Ectodermal cell (in vitro differentiated cells): ENCODE measurements at regions not wholly inside any gene's neighbourhood (a gene's known extent, or its start where the extent isn't known, plus 50 kb on each side); places are given as distances from the start of the nearest gene placed in this dataset.

Experiments
- H3K27ac ChIP-seq: 2 replicates; pipeline ENCODE4 v1.7.0; 2013; ENCODE audit warnings: mild to moderate bottlenecking, low read depth, low read length; ENCODE audit not compliant: insufficient read depth, poor library complexity, severe bottlenecking
- H3K27me3 ChIP-seq: 2 replicates; pipeline ENCODE4 v1.7.0; 2013; ENCODE audit warnings: mild to moderate bottlenecking, low read length; ENCODE audit not compliant: insufficient read depth, control insufficient read depth, poor library complexity, severe bottlenecking
- H3K36me3 ChIP-seq: one replicate; pipeline ENCODE4 v1.7.0; 2013; ENCODE audit warnings: low read length; ENCODE audit not compliant: control insufficient read depth, insufficient read depth
- H3K4me1 ChIP-seq: one replicate; pipeline ENCODE4 v1.7.0; 2013; ENCODE audit warnings: low read length; ENCODE audit not compliant: control insufficient read depth, insufficient read depth
- H3K4me3 ChIP-seq: 2 replicates; pipeline ENCODE4 v1.7.0; 2013; ENCODE audit warnings: low read depth, low read length, control low read depth; ENCODE audit not compliant: insufficient read depth
- H3K9me3 ChIP-seq: 2 replicates; pipeline ENCODE4 v1.7.0; 2013; ENCODE audit warnings: mild to moderate bottlenecking, low read length, moderate library complexity; ENCODE audit not compliant: control insufficient read depth
- whole genome bisulfite sequencing, 2 experiments: methylation state at CpG; one replicate each; pipeline ENCODE4 v1.1.7; 2013; ENCODE audit warnings: missing lambda C conversion rate in 2 of 2; 5-methylcytosine and 5-hydroxymethylcytosine counted together

DNA sequence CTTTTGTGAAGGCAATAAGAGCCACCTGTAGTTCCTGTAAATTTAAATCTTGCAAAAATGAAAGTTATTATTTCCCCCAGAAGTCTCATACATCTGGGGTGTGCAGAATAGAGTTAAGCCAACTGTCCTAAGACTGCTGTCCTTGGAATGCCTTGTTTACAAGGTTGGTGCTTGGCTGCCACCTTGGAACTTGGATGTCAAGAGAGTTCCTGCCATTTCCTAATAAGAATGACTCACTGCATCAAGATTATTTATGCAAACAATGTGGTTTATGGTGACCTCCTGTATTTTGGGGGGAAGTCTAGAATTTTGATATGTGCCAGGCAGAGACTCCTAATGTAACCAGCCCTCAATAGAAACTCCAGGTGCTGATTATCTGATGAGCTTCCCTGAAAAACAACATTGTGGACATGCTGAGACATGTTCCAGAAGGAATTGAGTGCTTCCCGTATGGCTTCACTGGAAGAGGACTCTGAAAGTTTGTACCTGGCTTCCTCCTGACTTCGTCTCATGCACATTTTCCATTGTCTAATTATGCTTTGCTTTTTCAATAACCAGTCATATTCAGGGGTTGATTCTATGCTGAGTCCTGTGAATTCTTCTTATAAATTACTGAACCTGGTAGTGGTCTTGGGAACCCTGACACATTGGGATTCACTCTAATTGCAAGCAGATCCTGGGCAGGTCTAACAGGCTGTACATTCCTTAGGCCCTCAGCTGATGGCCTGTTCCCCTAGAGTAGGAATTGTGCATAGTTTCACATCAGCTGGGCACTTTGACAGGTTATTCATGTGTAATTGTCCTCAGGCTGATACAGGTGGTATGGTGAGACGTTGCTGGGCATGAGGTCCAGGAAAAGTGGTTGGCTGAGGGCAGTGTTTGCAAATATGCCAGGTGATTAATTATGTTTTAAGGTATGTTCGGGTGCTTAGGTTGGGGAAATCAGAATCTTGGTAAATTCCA is 1370.7 kb upstream of the TMEM132C start:
- H3K4me3 ChIP-seq: no peak overlapping the region
- H3K27ac ChIP-seq: no peak overlapping the region
- H3K27me3 ChIP-seq: no peaks in the 10 kb centered on the region
- WGBS, 2 experiments: 94 to 95% methylated on average over 4 of the region's 4 CpGs
- no peaks in the 10 kb centered on the region for H3K9me3 ChIP-seq
- H3K36me3 ChIP-seq: no peaks in the 10 kb centered on the region
- H3K4me1 ChIP-seq: no peaks in the 10 kb centered on the region

DNA sequence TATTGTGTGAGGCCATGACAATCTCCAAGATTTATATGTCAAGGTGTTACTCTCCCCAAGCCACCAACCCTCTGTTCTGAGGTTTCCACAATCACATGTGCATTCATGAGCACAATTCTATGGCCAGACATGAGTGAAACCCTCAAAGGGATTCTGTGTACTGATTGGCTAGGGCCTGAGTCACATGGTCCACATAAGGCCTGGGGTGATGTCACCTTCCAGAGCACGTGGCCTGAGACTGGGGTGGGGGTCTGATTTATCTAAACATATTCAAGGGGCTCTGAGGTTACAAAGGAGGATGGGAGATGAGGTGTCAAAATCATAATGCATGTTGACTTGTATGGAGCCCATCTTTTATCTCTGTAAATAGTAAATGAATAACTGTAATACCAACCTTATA is 1369.9 kb upstream of the TMEM132C start:
- no peaks in the 10 kb centered on the region for H3K36me3 ChIP-seq
- H3K9me3 ChIP-seq: no peaks in the 10 kb centered on the region
- H3K27ac ChIP-seq: no peak overlapping the region
- H3K4me1 ChIP-seq: no peaks in the 10 kb centered on the region
- 75 to 84% methylated on average over 1 of the region's 1 CpG for WGBS, 2 experiments
- H3K4me3 ChIP-seq: no peak overlapping the region
- no peaks in the 10 kb centered on the region for H3K27me3 ChIP-seq

DNA sequence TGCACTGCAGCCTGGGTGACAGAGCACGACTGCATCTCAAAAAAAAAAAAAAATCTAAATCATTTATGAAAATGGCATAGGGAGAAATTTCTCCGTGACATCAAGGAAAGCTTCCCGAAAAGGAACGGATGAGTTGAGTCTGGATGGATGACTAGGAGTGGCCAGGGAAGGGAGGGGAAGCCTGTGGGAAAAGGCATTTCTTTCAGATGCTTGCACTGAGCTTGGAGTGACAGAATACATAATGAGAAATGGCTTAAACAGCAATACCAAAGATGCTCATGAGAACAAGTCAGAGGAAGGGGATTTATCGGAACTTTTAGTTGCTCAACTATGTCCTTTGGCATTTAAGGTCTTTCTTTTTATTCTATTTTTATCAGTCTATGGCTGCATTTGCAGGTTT is 1369.2 kb upstream of the TMEM132C start:
- no peaks in the 10 kb centered on the region for H3K36me3 ChIP-seq

DNA sequence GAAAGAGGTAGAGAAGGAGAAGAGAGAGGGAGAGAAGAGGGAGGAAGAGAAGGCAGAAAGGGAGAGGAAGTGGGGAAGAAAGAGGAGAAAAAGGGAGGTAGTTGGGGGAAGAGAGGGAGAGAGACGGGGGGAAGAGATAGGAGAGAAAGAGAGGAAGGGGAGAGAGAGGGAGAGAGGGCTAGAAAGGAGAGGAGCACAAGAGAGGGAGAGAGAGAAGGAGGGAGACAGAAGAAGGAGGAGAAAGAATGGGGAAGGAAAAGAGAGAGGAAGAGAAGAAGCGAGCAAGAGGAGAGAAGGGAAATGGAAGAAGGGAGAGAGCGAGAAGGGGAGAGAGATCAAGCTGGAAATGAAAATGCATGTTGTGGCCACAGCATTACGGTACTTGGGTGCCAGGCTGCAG is 1368.4 kb upstream of the TMEM132C start:
- H3K36me3 ChIP-seq: no peaks in the 10 kb centered on the region
- WGBS, 2 experiments: 89 to 92% methylated on average over 4 of the region's 4 CpGs
- H3K4me1 ChIP-seq: peaks cover 5% of the 10 kb centered on the region
- no peaks in the 10 kb centered on the region for H3K27me3 ChIP-seq
- no peak overlapping the region for H3K4me3 ChIP-seq
- no peak overlapping the region for H3K27ac ChIP-seq
- no peaks in the 10 kb centered on the region for H3K9me3 ChIP-seq

More for the DNA sequence above, 1369.2 kb upstream of the TMEM132C start:
- H3K9me3 ChIP-seq: no peaks in the 10 kb centered on the region
- no peak overlapping the region for H3K27ac ChIP-seq
- WGBS, 2 experiments: 84 to 86% methylated on average over 4 to 5 of the region's 5 CpGs
- H3K4me1 ChIP-seq: peaks cover 3% of the 10 kb centered on the region
- no peak overlapping the region for H3K4me3 ChIP-seq
- H3K27me3 ChIP-seq: no peaks in the 10 kb centered on the region

DNA sequence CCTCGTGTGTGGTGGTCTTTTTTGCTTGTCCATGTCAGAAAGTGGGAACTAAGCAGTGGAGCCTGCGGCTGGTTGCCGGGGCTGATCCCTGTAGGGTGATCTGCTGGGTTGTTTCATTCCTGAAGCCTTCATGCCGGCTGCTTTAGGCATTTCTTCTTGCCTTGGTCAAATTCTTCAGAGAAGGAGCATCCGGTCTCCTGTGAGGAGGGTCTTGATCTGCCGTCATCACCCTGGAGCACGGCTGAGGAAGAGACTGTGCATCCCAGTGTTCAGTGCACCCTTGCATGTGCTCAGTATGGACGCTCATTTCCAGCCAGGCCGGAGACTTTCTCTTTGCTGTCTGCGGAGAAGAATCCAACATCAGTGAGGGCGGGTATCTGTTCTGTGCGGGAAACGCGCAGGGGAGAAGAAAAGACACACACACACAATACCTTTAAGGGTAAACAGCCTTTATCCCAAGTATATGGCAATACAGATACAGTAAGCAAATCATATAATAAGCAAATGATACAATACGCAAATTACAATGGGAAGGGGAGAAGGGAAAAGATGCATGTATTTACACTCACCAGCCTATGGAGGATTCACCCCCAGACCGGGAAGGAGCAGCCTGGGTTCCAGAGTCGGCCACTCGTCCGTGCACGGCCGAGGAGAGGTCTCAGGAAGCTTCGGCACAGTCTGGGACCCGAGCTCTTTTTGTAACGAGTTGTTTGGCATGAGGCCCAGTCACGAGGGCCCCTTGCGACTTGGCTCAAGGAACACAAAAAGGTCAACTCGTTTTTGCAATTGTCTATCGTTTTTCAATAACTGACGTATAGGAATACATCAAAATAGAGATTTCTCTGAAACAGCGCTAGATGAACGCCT is 1366.8 kb upstream of the TMEM132C start:
- Histone ChIP-seq H3K27ac (no peak overlapping the region), H3K9me3 (no peaks in the 10 kb centered on the region), H3K4me1 (peaks cover 5% of the 10 kb centered on the region), H3K27me3 (no peaks in the 10 kb centered on the region), H3K4me3 (no peak overlapping the region), H3K36me3 (no peaks in the 10 kb centered on the region)
- WGBS, 2 experiments: 91 to 94% methylated on average over 28 to 31 of the region's 31 CpGs

DNA sequence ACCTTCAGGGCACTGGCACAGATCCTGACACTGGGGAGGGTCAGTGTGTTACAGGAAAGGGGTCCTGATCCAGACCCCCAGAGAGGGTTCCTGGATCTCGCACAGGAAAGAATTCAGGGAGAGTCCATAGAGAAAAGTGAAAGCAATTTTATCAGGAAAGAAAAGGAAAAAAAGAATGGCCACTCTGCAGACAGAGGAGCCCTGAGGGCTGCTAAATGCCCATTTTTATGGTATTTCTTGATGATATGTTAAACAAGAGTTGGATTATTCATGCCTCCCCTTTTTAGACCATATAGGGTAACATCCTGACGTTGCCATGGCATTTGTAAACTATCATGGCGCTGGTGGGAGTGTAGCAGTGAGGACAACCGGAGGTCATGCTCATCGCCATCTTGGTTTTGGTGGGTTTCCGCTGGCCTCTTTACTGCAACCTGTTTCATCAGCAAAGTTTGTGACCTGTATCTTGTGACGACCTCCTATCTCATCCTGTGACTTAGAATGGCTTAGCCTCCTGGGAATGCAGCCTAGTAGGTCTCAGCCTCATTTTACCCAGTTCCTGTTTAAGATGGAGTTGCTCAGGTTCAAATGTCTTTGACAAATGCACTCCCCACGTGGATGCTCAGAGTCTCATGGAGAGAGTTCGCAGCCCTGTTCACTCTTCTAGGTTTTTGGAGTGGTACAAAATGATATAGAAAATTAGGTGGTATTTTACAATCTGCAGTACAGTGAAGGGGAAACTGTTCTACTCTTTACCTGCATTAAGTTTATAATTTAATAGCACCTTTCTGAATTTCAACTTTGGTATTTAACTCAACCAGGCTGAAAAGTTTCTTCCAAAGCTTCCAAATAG is 1363.7 kb upstream of the TMEM132C start:
- Histone ChIP-seq H3K27ac (no peak overlapping the region), H3K27me3 (no peaks in the 10 kb centered on the region), H3K4me3 (no peak overlapping the region), H3K36me3 (no peaks in the 10 kb centered on the region), H3K4me1 (peaks cover 5% of the 10 kb centered on the region), H3K9me3 (no peaks in the 10 kb centered on the region)
- WGBS, 2 experiments: 84% methylated on average over 9 of the region's 9 CpGs

DNA sequence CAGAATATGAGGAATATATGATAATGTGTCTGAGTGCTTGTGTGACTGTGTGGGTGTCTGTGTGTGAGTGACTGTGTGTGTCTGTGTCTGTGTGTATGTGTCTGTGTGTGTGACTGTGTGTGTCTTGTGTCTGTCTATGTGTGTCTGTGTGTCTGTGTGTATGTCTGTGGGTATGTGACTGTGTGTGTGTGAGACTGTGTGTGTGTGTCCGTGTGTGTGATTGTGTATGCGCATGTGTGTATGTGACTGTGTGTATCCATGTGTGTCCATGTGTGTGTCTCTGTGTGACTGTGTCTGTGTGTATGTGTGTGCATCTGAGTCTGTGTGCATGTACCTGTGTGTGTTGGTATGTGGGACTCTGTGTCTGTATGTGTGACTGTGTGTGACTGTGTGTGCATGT is 1361.2 kb upstream of the TMEM132C start:
- H3K36me3 ChIP-seq: no peaks in the 10 kb centered on the region
- H3K9me3 ChIP-seq: no peaks in the 10 kb centered on the region
- peaks cover 5% of the 10 kb centered on the region for H3K4me1 ChIP-seq
- 90 to 91% methylated on average over 2 of the region's 2 CpGs for WGBS, 2 experiments
- no peak overlapping the region for H3K4me3 ChIP-seq
- H3K27ac ChIP-seq: no peak overlapping the region
- H3K27me3 ChIP-seq: no peaks in the 10 kb centered on the region

DNA sequence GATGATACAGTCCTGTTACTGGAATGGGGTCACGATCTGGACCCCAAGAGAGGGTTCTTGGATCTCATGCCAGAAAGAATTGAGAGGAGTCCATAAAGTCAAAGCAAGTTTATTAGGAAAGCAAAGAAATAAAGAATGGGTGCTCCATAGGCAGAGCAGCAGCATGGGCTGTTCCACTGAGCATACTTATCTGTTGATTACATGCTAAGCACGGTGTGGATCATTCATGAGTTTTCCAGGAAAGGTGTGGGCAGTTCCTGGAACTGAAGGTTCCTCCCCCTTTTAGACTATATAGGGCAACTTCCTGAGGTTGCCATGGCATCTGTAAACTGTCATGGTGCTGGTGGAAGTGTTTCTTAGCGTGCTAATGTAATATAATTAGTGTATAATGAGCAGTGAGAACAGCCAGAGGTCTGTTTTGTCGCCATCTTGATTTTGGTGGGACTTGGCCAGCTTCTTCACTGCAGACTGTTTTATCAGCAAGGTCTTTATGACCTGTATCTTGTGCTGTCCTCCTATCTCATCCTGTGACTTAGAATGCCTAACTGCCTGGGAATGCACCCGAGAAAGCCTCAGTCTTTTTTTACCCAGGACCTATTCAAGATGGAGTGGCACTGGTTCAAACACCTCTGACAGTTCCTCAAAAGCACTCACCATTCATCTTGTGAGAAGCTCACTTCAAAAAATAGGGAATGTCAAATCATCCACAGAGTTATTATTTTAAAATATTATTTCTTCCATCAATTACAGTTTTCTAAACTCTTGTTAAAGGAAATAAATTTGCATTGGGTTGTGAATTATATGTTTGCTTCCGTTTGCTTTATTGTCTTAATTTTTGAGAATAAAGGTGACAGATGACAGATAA is 1358.8 kb upstream of the TMEM132C start:
- H3K9me3 ChIP-seq: no peaks in the 10 kb centered on the region
- H3K27ac ChIP-seq: no peak overlapping the region
- WGBS, 2 experiments: 92 to 94% methylated on average over 6 of the region's 6 CpGs
- H3K4me3 ChIP-seq: no peak overlapping the region
- no peaks in the 10 kb centered on the region for H3K36me3 ChIP-seq
- H3K27me3 ChIP-seq: no peaks in the 10 kb centered on the region
- H3K4me1 ChIP-seq: no peaks in the 10 kb centered on the region

DNA sequence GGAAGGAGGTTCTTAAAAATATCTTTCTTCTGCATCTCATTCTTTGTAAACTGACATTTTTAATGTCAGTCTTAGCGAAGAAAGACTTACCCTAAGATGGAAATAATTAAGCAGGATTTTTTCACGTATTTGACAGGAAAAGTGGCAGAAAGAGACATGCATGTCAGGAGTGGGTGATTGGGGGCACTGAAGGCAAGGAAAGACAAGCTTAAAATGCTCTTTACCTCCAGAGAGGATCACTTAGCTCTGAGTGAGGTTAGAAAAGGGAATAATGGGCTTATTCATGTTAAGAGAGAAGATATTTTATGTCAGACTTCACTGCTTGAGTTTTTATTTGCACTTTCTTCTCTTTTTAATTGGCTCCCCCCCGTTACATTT is 1358.2 kb upstream of the TMEM132C start:
- no peaks in the 10 kb centered on the region for H3K4me1 ChIP-seq
- no peak overlapping the region for H3K27ac ChIP-seq
- no peaks in the 10 kb centered on the region for H3K9me3 ChIP-seq
- 93 to 97% methylated on average over 3 of the region's 3 CpGs for WGBS, 2 experiments
- no peaks in the 10 kb centered on the region for H3K36me3 ChIP-seq
- H3K4me3 ChIP-seq: no peak overlapping the region
- H3K27me3 ChIP-seq: no peaks in the 10 kb centered on the region
